ENCODE measurements at regions not wholly inside any gene's neighbourhood (a gene's known extent, or its start where the extent isn't known, plus 50 kb on each side); places are given as distances from the start of the nearest gene placed in this dataset.

DNA sequence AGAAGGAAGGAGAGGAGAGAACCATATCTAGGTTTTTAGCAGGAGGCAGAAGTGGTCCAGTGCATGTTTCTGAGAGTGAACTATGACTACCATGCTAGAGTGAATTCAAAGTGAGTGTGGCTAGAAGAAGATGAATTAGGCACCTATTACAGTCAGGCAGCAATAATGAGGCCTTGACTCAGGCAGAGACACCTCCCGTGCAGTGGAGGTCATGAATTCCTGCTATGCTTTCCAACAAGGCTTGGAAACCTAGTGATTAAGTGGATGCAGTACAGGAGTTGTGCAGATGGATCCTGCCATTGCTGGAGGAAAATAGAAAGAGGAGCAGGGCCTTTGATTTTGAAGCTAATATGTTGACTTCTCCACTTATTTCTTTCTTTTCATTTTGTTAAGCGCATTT lies 581.5 kb downstream of the RWDD3 start:
- H3K4me3 ChIP-seq (replicated peaks in 1 of 3; ENCODE audit: low read depth in 2 of 3, low read length in 3 of 3), result no peak overlapping the region
- Mint-ChIP-seq H3K27me3 (ENCODE audit: low read depth in 3 of 3) (no peaks in the 10 kb centered on the region), H3K27ac (no peak overlapping the region), H3K4me1 (no peaks in the 10 kb centered on the region), H3K9me3 (peaks cover 0 to 7% (median 4%) of the 10 kb centered on the region in 7 donors), H3K4me3 (no peak overlapping the region), H3K36me3 (no peaks in the 10 kb centered on the region)
- no peak overlapping the region for H3K9ac ChIP-seq (ENCODE audit: insufficient read depth, low read length, poor library complexity, severe bottlenecking)
- H3K79me2 ChIP-seq (ENCODE audit: insufficient read depth, low read length), result no peaks in the 10 kb centered on the region
- TF ChIP-seq, protein P1, sequence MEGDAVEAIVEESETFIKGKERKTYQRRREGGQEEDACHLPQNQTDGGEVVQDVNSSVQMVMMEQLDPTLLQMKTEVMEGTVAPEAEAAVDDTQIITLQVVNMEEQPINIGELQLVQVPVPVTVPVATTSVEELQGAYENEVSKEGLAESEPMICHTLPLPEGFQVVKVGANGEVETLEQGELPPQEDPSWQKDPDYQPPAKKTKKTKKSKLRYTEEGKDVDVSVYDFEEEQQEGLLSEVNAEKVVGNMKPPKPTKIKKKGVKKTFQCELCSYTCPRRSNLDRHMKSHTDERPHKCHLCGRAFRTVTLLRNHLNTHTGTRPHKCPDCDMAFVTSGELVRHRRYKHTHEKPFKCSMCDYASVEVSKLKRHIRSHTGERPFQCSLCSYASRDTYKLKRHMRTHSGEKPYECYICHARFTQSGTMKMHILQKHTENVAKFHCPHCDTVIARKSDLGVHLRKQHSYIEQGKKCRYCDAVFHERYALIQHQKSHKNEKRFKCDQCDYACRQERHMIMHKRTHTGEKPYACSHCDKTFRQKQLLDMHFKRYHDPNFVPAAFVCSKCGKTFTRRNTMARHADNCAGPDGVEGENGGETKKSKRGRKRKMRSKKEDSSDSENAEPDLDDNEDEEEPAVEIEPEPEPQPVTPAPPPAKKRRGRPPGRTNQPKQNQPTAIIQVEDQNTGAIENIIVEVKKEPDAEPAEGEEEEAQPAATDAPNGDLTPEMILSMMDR (IDR thresholded peaks at IDR 0.05), result no peak
- 100% methylated on average over 1 of the region's 2 CpGs for WGBS (ENCODE audit: insufficient coverage)
- intact Hi-C loops (cut with micrococcal nuclease), result no loop called here
- peaks cover 10 to 11% of the 10 kb centered on the region in 2 donors for H3K9me3 ChIP-seq (replicated peaks in 1 of 2; ENCODE audit: control insufficient read depth in 1 of 2, insufficient read depth in 1 of 2, low read length in 2 of 2)
- H3K27ac ChIP-seq (ENCODE audit: low read depth in 1 of 2, low read length in 2 of 2), result no peak overlapping the region
- no peaks in the 10 kb centered on the region for H3K27me3 ChIP-seq (ENCODE audit: control insufficient read depth in 2 of 2, insufficient read depth in 2 of 2, low read length in 2 of 2)
- H4K20me1 ChIP-seq (ENCODE audit: insufficient read depth, low read length), result no peaks in the 10 kb centered on the region
- H2AFZ ChIP-seq (ENCODE audit: insufficient read depth, low read depth, low read length, poor library complexity, severe bottlenecking), result no peak overlapping the region
- H3K36me3 ChIP-seq (replicated peaks in 1 of 2; ENCODE audit: control insufficient read depth in 1 of 2, insufficient read depth in 2 of 2, low read length in 2 of 2), result no peaks in the 10 kb centered on the region
- H3K4me2 ChIP-seq (replicated peaks; ENCODE audit: extremely low read depth, low read length, poor library complexity, severe bottlenecking), result no peak overlapping the region
- DNase-seq, result no peak
- H3K4me1 ChIP-seq (ENCODE audit: control insufficient read depth in 1 of 2, insufficient read depth in 2 of 2, low read length in 2 of 2), result no peaks in the 10 kb centered on the region

DNA sequence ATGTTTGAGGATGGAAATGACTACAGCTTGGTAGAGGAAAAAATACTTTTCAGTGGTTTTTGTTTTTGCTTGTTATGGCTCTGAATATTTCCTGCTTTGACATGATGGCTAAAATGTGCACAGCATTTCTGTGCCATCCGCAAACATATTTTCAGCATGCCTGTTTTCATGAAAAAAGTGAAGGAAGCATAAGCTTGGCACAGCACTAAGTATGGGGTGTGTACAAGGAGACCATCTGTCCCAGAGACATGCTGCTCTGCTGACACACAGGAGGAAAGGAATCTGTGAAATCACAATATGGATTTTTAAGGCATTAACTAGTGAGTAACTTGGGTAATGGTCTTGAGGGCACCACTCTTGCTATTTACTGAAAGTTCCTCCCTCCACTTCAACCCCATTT lies 595.5 kb downstream of the RWDD3 start:
- Histone ChIP-seq H3K36me3 (replicated peaks in 1 of 2; ENCODE audit: control insufficient read depth in 1 of 2, insufficient read depth in 2 of 2, low read length in 2 of 2) (no peaks in the 10 kb centered on the region), H4K20me1 (ENCODE audit: insufficient read depth, low read length) (no peaks in the 10 kb centered on the region), H3K9ac (ENCODE audit: insufficient read depth, low read length, poor library complexity, severe bottlenecking) (no peak overlapping the region), H3K4me2 (replicated peaks; ENCODE audit: extremely low read depth, low read length, poor library complexity, severe bottlenecking) (no peak overlapping the region), H2AFZ (ENCODE audit: insufficient read depth, low read depth, low read length, poor library complexity, severe bottlenecking) (no peak overlapping the region), H3K4me1 (ENCODE audit: control insufficient read depth in 1 of 2, insufficient read depth in 2 of 2, low read length in 2 of 2) (no peaks in the 10 kb centered on the region), H3K27me3 (ENCODE audit: control insufficient read depth in 2 of 2, insufficient read depth in 2 of 2, low read length in 2 of 2) (no peaks in the 10 kb centered on the region), H3K27ac (ENCODE audit: low read depth in 1 of 2, low read length in 2 of 2) (no peak overlapping the region), H3K79me2 (ENCODE audit: insufficient read depth, low read length) (no peaks in the 10 kb centered on the region), H3K9me3 (replicated peaks in 1 of 2; ENCODE audit: control insufficient read depth in 1 of 2, insufficient read depth in 1 of 2, low read length in 2 of 2) (peaks cover 6 to 17% of the 10 kb centered on the region in 2 donors), H3K4me3 (replicated peaks in 1 of 3; ENCODE audit: low read depth in 2 of 3, low read length in 3 of 3) (no peak overlapping the region)
- H3K4me1 Mint-ChIP-seq, result no peaks in the 10 kb centered on the region
- WGBS (ENCODE audit: insufficient coverage), result 100% methylated on average over 1 of the region's 1 CpG
- intact Hi-C loops (cut with micrococcal nuclease), result no loop called here
- H3K27me3 Mint-ChIP-seq (ENCODE audit: low read depth in 3 of 3), result peaks cover 0 to 2% (median 0%) of the 10 kb centered on the region in 3 donors
- peaks cover 1 to 28% (median 3%) of the 10 kb centered on the region in 7 donors for H3K9me3 Mint-ChIP-seq
- DNase-seq, result no peak
- H3K4me3 Mint-ChIP-seq, result no peak overlapping the region
- TF ChIP-seq, protein P1 (IDR thresholded peaks at IDR 0.05), result no peak
- H3K27ac Mint-ChIP-seq, result no peak overlapping the region
- H3K36me3 Mint-ChIP-seq, result no peaks in the 10 kb centered on the region

All from CD14-positive monocyte (primary cell).